ENCODE measurements at regions not wholly inside any gene's neighbourhood (a gene's known extent, or its start where the extent isn't known, plus 50 kb on each side); places are given as distances from the start of the nearest gene placed in this dataset.

DNA sequence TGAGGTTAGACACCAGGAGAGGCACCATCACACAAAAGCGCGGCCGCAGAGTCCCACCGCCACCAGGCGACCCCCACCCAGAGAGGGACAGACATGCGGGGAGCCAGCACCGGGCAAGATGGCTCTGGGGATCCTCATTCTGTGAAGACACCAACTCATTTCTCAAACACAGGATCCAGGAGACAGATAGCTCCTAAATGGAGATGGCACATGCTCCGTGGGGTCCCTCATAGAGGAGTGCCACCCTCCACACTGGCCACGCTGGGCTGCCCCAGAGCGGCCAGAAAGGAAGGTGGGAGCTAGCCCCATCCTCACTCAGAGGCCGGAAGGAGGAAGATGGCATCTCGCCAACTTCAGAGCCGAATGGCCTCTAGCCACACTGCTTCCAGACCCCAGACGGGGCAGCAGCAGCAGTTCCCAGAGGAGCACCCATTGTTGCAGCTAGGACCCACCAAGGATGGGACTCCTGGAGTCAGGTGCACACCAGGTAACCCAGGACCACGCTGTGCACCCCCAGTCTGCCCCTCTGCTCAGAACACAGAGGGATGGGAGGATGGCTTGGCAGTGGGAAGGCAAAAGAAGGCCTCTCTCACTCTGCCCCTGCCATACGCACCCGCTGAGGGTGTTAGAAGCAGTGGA is 78.6 kb downstream of the ZIC5 start (continued):
- TF ChIP-seq SP4 (IDR thresholded peaks at IDR 0.05; ENCODE audit: low read length) (no peak), ASH2L (IDR thresholded peaks at IDR 0.05; ENCODE audit: low read length) (no peak), FOSL1 (IDR thresholded peaks at IDR 0.05; ENCODE audit: insufficient read depth, low read depth, low read length) (no peak), JUN (IDR thresholded peaks at IDR 0.05; ENCODE audit: low read depth, low read length) (no peak), ATF2 (IDR thresholded peaks at IDR 0.05; ENCODE audit: low read length) (no peak)
- TF ChIP-seq, protein P1, sequence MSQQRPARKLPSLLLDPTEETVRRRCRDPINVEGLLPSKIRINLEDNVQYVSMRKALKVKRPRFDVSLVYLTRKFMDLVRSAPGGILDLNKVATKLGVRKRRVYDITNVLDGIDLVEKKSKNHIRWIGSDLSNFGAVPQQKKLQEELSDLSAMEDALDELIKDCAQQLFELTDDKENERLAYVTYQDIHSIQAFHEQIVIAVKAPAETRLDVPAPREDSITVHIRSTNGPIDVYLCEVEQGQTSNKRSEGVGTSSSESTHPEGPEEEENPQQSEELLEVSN (IDR thresholded peaks at IDR 0.05) = no peak

Data from H1 (cell line).